HG03521 (cell line): ENCODE measurements at regions not wholly inside any gene's neighbourhood (a gene's known extent, or its start where the extent isn't known, plus 50 kb on each side); places are given as distances from the start of the nearest gene placed in this dataset.
A peak's percentile ranks its signal among the peaks of the same experiment; 100 is the strongest.

Source experiments
- ATAC-seq: cut with Tn5 transposase; IDR thresholded peaks from one replicate; pipeline ENCODE4 v1.9.1; 2021; ENCODE audit warnings: mild to moderate bottlenecking, moderate library complexity; ENCODE audit not compliant: unreplicated experiment

GRCh38 chr4:138894709-138895108 is 120.9 kb upstream of the NOCT start:
- no peak for ATAC-seq

GRCh38 chr4:138894011-138894410 is 121.6 kb upstream of the NOCT start:
- no peak for ATAC-seq

GRCh38 chr4:138892483-138893407 is 122.8 kb upstream of the NOCT start:
- ATAC-seq: no peak

- ATAC-seq: no peak
These were observed 124.0 kb upstream of the NOCT start for GRCh38 chr4:138891631-138892031.

GRCh38 chr4:138890891-138891570 is 124.5 kb upstream of the NOCT start:
- ATAC-seq: no peak

GRCh38 chr4:138889216-138889615 is 126.4 kb upstream of the NOCT start:
- no peak for ATAC-seq

GRCh38 chr4:138887741-138888140 is 127.8 kb upstream of the NOCT start:
- no peak for ATAC-seq

- no peak for ATAC-seq
These were observed 128.2 kb upstream of the NOCT start for GRCh38 chr4:138887341-138887740.

- no peak for ATAC-seq
These were observed 135.8 kb upstream of the NOCT start for GRCh38 chr4:138879757-138880156.

GRCh38 chr4:138875891-138876608 is 139.5 kb upstream of the NOCT start:
- ATAC-seq: no peak

GRCh38 chr4:138871555-138871875 is 144.1 kb upstream of the NOCT start:
- ATAC-seq: no peak

GRCh38 chr4:138870737-138871554 is 144.6 kb upstream of the NOCT start:
- peak; percentile 76 for ATAC-seq

- no peak for ATAC-seq
These were observed 145.9 kb upstream of the NOCT start for GRCh38 chr4:138869631-138870030.

- no peak for ATAC-seq
These were observed 146.4 kb upstream of the NOCT start for GRCh38 chr4:138869165-138869564.

GRCh38 chr4:138868562-138868961 is 147.0 kb upstream of the NOCT start:
- no peak for ATAC-seq

GRCh38 chr4:138867404-138867803 is 148.2 kb upstream of the NOCT start:
- ATAC-seq: no peak

GRCh38 chr4:138866314-138866713 is 149.3 kb upstream of the NOCT start:
- ATAC-seq: no peak

GRCh38 chr4:138865765-138866164 is 149.8 kb upstream of the NOCT start:
- no peak for ATAC-seq

- ATAC-seq: no peak
These were observed 150.4 kb upstream of the NOCT start for GRCh38 chr4:138864961-138865720.

- ATAC-seq: no peak
These were observed 152.4 kb upstream of the NOCT start for GRCh38 chr4:138863160-138863559.
